Stimulated activated naive CD8-positive, alpha-beta T cell treated with anti-CD3 and anti-CD28 coated beads, Interleukin-15, amount 100 ng/mL, for 72 hours (primary cell): ENCODE measurements at regions not wholly inside any gene's neighbourhood (a gene's known extent, or its start where the extent isn't known, plus 50 kb on each side); places are given as distances from the start of the nearest gene placed in this dataset.

ENCODE experiments used
- ATAC-seq: fragments of 150-1000 bp; cut with Tn5 transposase; 2 replicates; pipeline ENCODE4 v1.10.0; 2021; ENCODE audit warnings: mild to moderate bottlenecking, moderate library complexity
- DNase-seq, 2 donors: peaks; one replicate each; pipeline ENCODE4 v3.0.0; 2021 to 2022
- H3K27ac Mint-ChIP-seq, 2 donors: one replicate each; pipeline ENCODE4 v1.8.0; 2022; ENCODE audit warnings: mild to moderate bottlenecking in 2 of 2, mixed read lengths in 2 of 2, moderate library complexity in 2 of 2
- H3K27me3 Mint-ChIP-seq: one replicate; pipeline ENCODE4 v1.8.0; 2022; ENCODE audit warnings: mixed read lengths
- H3K4me1 Mint-ChIP-seq: one replicate; pipeline ENCODE4 v1.8.0; 2022; ENCODE audit warnings: mild to moderate bottlenecking, mixed read lengths
- H3K4me3 Mint-ChIP-seq, 2 donors: one replicate each; pipeline ENCODE4 v1.8.0; 2022; ENCODE audit warnings: mild to moderate bottlenecking in 2 of 2, mixed read lengths in 2 of 2, moderate library complexity in 1 of 2
- H3K9me3 Mint-ChIP-seq, 2 donors: one replicate each; pipeline ENCODE4 v1.8.0; 2022; ENCODE audit warnings: mixed read lengths in 2 of 2

GRCh38 chr9:113646946-113647914, 183.7 kb downstream of the RGS3 start:
- ATAC-seq = no peak
- Mint-ChIP-seq H3K4me3 (no peak overlapping the region), H3K9me3 (no peaks in the 10 kb centered on the region), H3K27me3 (peaks cover 30% of the 10 kb centered on the region), H3K27ac (peak overlapping the region in 1 of 2 donors; percentile 15), H3K4me1 (peaks cover 8% of the 10 kb centered on the region)
- no peak for DNase-seq

- ATAC-seq (no peak), DNase-seq (no peak)
- H3K4me3 Mint-ChIP-seq = no peak overlapping the region
- H3K27me3 Mint-ChIP-seq = peaks cover 30% of the 10 kb centered on the region
- no peak overlapping the region for H3K27ac Mint-ChIP-seq
- no peaks in the 10 kb centered on the region for H3K9me3 Mint-ChIP-seq
- H3K4me1 Mint-ChIP-seq = peaks cover 9% of the 10 kb centered on the region
These were observed 184.5 kb downstream of the RGS3 start for GRCh38 chr9:113648048-113648447.

- no peak for DNase-seq
- H3K9me3 Mint-ChIP-seq = no peaks in the 10 kb centered on the region
- no peak for ATAC-seq
- H3K27me3 Mint-ChIP-seq = peaks cover 30% of the 10 kb centered on the region
- peak overlapping the region in 1 of 2 donors; percentile 36 for H3K27ac Mint-ChIP-seq
- no peak overlapping the region for H3K4me3 Mint-ChIP-seq
- H3K4me1 Mint-ChIP-seq = peaks cover 9% of the 10 kb centered on the region
These were observed 185.1 kb downstream of the RGS3 start for GRCh38 chr9:113648586-113648985.

DNA sequence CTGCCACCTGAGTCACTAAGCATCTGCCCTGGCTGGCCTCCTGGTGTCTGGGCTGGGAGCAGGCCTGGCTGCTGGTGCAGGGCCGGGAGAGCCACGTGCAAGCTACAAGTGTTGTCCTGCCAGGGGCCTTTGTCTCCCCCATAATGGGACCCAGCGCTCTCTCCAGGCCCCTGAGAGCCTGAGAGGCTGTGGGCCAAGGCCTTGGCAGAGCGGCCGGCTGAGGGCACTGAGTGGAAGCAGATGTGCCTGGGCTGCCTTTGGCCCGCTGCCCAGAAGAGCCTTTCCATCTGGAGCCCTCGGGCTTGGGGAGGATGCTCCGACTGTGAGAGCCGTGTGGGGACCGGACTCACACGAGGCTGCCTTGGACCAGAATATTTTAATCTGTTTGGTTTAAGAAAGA, 185.5 kb downstream of the RGS3 start:
- no peak for DNase-seq
- no peak for ATAC-seq
- H3K9me3 Mint-ChIP-seq = no peaks in the 10 kb centered on the region
- H3K4me1 Mint-ChIP-seq = peaks cover 9% of the 10 kb centered on the region
- no peak overlapping the region for H3K27ac Mint-ChIP-seq
- no peak overlapping the region for H3K4me3 Mint-ChIP-seq
- peaks cover 29% of the 10 kb centered on the region for H3K27me3 Mint-ChIP-seq

DNA sequence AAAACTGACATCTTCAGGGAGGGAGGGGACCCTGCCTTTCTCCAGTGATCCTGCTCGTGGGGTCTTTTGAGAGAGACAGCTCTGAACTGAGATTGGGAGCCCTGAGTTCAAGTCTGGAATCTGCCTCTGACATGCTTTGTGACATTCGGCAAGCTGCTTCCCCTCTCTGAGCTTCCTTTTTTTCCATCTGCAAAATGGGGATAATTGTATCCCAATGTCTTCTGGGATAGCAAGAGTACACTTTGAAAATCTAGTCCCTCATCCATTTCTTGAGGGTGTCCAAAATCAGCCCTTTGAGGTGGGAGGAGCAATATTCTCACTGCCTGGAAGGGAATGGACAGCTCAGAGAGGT, 186.3 kb downstream of the RGS3 start:
- Mint-ChIP-seq H3K27me3 (peaks cover 21% of the 10 kb centered on the region), H3K4me3 (no peak overlapping the region), H3K4me1 (peaks cover 9% of the 10 kb centered on the region)

GRCh38 chr9:113650207-113651131, 186.9 kb downstream of the RGS3 start:
- no peaks in the 10 kb centered on the region for H3K9me3 Mint-ChIP-seq
- H3K4me3 Mint-ChIP-seq = no peak overlapping the region
- H3K27ac Mint-ChIP-seq = no peak overlapping the region
- ATAC-seq (no peak), DNase-seq (no peak)
- H3K4me1 Mint-ChIP-seq = peaks cover 14% of the 10 kb centered on the region
- peaks cover 18% of the 10 kb centered on the region for H3K27me3 Mint-ChIP-seq

More for the DNA sequence above, 186.3 kb downstream of the RGS3 start:
- no peak overlapping the region for H3K27ac Mint-ChIP-seq
- no peaks in the 10 kb centered on the region for H3K9me3 Mint-ChIP-seq
- DNase-seq = no peak
- no peak for ATAC-seq

DNA sequence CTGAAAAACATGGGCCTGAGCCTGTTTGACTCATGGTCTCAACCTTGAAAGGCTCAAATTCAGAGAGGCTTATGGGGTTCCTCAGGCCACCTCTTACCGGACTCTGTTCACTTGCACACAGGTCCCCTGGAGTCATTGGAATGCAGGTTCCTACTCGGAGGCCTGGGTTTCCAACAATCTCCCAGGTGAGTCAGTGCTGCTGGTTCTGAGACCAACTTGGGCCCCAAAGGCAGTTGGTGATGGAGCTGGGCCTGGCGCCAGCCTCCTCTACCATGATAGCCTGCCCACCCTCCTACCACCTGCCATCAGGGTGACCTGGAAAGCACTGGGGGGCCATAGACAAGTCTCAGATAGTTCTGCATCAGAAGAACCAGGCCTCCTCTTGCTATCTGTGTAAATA, 188.4 kb downstream of the RGS3 start:
- peak overlapping the region in 1 of 2 donors; percentile 39 for H3K27ac Mint-ChIP-seq
- DNase-seq (no peak), ATAC-seq (no peak)
- H3K9me3 Mint-ChIP-seq = no peaks in the 10 kb centered on the region
- H3K4me1 Mint-ChIP-seq = peaks cover 16% of the 10 kb centered on the region
- H3K4me3 Mint-ChIP-seq = no peak overlapping the region
- peaks cover 5% of the 10 kb centered on the region for H3K27me3 Mint-ChIP-seq

GRCh38 chr9:113652355-113653152, 189.0 kb downstream of the RGS3 start:
- ATAC-seq = no peak
- Mint-ChIP-seq H3K4me1 (peaks cover 16% of the 10 kb centered on the region), H3K27ac (no peak overlapping the region), H3K4me3 (no peak overlapping the region), H3K9me3 (no peaks in the 10 kb centered on the region), H3K27me3 (no peaks in the 10 kb centered on the region)
- DNase-seq = no peak

DNA sequence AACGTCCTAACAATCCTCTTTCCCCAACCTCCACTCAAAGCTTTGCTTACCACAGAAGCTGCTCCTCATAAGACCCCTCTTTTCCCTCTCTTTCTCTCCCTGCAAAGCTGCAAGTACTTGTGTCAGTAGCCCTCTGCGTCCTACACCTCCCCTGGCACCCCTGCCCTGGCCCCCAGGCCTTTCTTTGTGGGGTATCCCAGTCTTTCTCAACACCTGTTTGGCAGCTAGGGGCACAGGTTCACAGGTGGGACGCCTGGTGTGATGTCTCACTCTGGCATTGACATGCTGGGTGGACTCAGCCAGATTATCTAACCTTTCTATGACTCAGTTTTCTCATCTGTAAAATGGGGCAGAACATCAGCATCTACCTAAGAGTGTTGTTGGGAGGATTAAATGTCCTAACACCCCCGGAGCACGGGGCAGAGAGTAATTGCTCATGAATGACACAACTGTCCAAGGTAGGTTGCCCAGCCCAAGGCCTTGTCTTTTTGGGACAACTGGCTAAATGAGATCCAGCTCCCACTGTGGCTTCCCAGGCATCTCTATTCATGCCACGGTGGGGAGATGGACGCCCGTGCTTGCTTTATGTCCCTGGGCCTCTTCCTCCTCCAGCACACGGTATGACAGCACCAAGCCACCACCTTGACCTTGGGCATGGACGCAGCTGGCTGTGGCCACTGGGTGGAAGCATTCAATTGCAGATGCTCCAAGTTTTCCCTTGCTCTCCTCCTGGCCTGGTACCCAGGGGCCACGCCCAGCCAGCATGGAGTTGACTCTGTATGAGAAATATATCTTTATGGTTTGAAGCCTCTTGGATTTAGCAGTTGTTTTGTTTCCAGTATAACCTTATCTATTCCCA, 190.4 kb downstream of the RGS3 start:
- Mint-ChIP-seq H3K27ac (peak overlapping the region in 1 of 2 donors; percentile 80), H3K4me1 (peaks cover 16% of the 10 kb centered on the region), H3K9me3 (no peaks in the 10 kb centered on the region), H3K27me3 (peaks cover 3% of the 10 kb centered on the region), H3K4me3 (no peak overlapping the region)
- no peak for DNase-seq
- ATAC-seq = no peak

DNA sequence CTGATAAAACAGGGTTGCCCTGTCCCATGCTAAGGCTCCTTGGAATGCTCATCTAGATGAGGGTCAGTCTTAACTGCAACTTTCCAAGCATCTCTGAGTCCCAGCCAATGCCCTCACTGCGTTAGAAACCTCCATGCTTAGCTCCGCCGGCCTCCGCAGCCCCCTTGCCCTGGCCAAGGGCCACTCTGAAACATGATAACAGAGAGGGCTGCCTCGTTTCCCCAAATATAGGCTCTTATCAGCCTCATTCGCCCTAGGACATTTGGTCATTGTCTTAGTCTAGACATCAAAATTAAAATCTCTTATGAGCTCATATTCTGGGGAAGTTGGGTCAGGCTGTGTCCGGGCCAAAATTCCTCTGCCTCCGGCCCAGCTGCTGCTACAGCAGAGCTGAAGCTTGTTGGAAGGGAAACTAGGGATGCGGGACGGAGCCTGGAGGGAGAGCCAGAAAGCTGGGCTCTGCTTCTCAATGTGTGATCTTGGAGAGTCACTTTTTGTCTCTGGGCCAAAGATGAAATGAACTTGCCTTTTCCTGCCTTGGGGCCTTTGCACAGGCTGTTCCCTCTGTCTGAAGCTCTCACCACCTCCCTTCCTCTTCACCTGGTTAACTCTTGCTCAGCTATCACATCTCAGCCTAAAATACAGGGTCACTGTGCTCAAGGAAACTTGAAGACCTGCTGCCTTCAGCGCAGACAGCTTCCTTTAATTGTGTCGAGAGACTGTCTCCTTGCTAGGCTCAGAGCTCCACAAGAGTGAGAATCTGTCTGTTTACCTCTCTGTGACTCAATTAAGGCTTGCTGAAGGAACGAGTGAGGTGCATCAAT, 191.3 kb downstream of the RGS3 start:
- H3K4me1 Mint-ChIP-seq = peaks cover 16% of the 10 kb centered on the region
- ATAC-seq (no peak), DNase-seq (no peak)
- no peak overlapping the region for H3K27ac Mint-ChIP-seq
- no peak overlapping the region for H3K4me3 Mint-ChIP-seq
- no peaks in the 10 kb centered on the region for H3K9me3 Mint-ChIP-seq
- H3K27me3 Mint-ChIP-seq = peaks cover 11% of the 10 kb centered on the region

DNA sequence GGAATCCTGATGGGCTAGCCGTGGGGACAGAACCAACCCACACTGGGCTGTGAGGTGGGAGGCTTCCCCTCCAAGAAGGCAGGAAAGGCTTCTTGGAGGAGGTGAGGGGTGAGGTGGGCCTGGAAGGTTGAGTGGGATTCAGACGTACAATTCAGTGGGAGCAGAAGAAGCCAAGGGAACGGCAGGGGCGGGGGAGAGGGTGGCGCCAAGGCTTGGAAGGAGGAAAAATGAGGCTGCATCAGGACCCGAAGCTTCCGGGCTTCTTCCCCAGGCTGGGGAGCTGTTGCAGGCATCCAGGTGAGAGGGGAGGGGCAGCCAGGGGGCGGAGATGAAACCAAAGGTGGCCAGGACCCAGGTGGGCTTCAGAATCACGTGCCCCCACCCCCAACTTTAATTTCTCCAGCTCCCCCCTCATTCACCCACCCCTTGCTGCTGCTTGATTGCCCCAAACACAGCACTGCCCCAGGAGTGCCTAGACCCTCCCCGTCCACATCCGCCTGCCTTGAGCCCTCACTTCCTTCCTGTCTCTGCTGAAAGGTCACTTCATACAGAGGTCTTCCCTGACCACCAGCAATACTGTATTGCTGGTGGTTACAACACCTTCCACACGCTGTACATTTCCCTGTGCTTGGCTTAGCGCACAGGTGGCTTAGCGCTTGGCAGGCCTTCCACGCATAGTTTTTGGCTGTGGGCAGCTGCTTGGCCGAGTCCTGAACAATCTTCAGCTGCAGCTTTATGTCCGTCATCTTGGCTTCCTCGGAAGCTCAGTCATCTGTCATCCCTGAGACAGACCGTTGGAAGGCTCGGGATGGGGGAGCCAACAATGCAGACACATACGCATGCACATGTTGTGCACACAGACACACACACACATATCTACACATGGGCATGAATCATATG, 193.5 kb downstream of the RGS3 start:
- DNase-seq = no peak
- no peaks in the 10 kb centered on the region for H3K9me3 Mint-ChIP-seq
- H3K4me1 Mint-ChIP-seq = peaks cover 10% of the 10 kb centered on the region
- no peak for ATAC-seq
- H3K27ac Mint-ChIP-seq = no peak overlapping the region
- peaks cover 24% of the 10 kb centered on the region for H3K27me3 Mint-ChIP-seq
- no peak overlapping the region for H3K4me3 Mint-ChIP-seq

DNA sequence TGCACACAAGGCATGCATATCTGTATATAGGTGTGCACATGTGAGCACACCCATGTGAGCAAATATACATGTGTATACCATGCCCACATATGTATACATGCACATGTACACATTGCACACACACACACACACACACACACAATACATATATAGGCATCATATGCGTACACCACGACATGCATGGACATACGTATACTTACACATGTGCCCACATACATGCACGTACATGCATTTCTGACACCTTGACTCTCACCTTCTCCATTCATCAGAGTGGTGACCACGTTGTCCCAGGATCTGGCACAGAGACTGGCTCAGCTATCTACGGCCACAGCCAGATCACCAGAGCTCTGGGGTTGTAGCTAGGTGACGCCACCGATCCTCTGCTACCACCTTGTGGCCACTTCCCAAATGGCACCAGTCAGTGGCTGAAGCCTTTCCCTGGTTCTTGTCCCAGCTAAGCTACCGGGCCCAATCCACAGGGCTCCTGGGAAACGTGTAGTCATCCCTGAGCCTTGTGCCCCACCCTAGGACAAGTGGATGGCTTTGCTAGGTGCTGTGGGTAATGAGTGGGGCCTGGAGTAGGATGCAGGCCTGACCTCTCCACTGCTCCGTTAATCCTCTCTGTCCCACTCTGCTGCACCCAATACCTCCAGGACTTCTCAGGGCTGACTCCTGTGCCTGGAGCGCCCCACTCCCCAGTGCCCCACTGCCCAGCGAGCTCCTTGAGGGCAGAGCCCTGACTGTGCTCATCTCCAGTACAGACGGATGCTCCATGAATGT, 194.4 kb downstream of the RGS3 start:
- H3K27ac Mint-ChIP-seq = no peak overlapping the region
- H3K27me3 Mint-ChIP-seq = peaks cover 24% of the 10 kb centered on the region
- no peak overlapping the region for H3K4me3 Mint-ChIP-seq
- H3K9me3 Mint-ChIP-seq = no peaks in the 10 kb centered on the region
- DNase-seq = peak; percentile 74 to 76
- peak; percentile 90 for ATAC-seq
- peaks cover 7% of the 10 kb centered on the region for H3K4me1 Mint-ChIP-seq
